Myocyte (in vitro differentiated cells): ENCODE measurements at regions not wholly inside any gene's neighbourhood (a gene's known extent, or its start where the extent isn't known, plus 50 kb on each side); places are given as distances from the start of the nearest gene placed in this dataset.
"Not testable (repeated sequence)": the region's sequence is repeated elsewhere in the genome, so short reads cannot be mapped to it uniquely, and the experiment has no call there.

Experiments used
- DNase-seq: peaks from one replicate; pipeline ENCODE4 v3.0.0-alpha.2; 2012; ENCODE audit warnings: low read depth

GRCh38 chrY:21600170-21600569 lies 65.5 kb downstream of the RBMY1A1 start:
- no peak for DNase-seq

GRCh38 chrY:21601524-21601923 lies 66.8 kb downstream of the RBMY1A1 start:
- DNase-seq, result no peak

GRCh38 chrY:21602590-21602989 lies 67.9 kb downstream of the RBMY1A1 start:
- peak; percentile 49 for DNase-seq

- no peak for DNase-seq
These were observed 101.5 kb downstream of the RBMY1A1 start for GRCh38 chrY:21636137-21636536.

GRCh38 chrY:21650496-21650895 lies 115.8 kb downstream of the RBMY1A1 start:
- no peak for DNase-seq

- peak; percentile 0 for DNase-seq
These were observed 124.4 kb downstream of the RBMY1A1 start for GRCh38 chrY:21659057-21659456.

GRCh38 chrY:21679590-21679989 lies 144.9 kb downstream of the RBMY1A1 start:
- DNase-seq, result peak; percentile 26

- DNase-seq, result peak; percentile 65
These were observed 151.7 kb downstream of the RBMY1A1 start for GRCh38 chrY:21686369-21686768.

- DNase-seq, result not testable (repeated sequence)
These were observed 167.3 kb downstream of the RBMY1A1 start for GRCh38 chrY:21701951-21702350.

GRCh38 chrY:21702927-21703326 lies 168.2 kb downstream of the RBMY1A1 start:
- DNase-seq, result peak; percentile 38

GRCh38 chrY:21705309-21705708 lies 170.6 kb downstream of the RBMY1A1 start:
- peak; percentile 7 for DNase-seq

GRCh38 chrY:21706611-21707010 lies 171.9 kb downstream of the RBMY1A1 start:
- DNase-seq, result peak; percentile 2

- DNase-seq, result not testable (repeated sequence)
These were observed 158.8 kb downstream of the RBMY1D start for GRCh38 chrY:21735489-21736060.

- DNase-seq, result not testable (repeated sequence)
These were observed 149.3 kb downstream of the RBMY1D start for GRCh38 chrY:21744998-21745397.

GRCh38 chrY:21760243-21760642 lies 134.1 kb downstream of the RBMY1D start:
- DNase-seq, result not testable (repeated sequence)

GRCh38 chrY:21767824-21768223 lies 126.5 kb downstream of the RBMY1D start:
- not testable (repeated sequence) for DNase-seq

- not testable (repeated sequence) for DNase-seq
These were observed 112.0 kb downstream of the RBMY1D start for GRCh38 chrY:21782174-21782860.

- no peak for DNase-seq
These were observed 80.7 kb downstream of the RBMY1D start for GRCh38 chrY:21813484-21814233.

GRCh38 chrY:21814491-21814890 lies 79.8 kb downstream of the RBMY1D start:
- no peak for DNase-seq

GRCh38 chrY:21821881-21822280 lies 72.4 kb downstream of the RBMY1D start:
- DNase-seq, result no peak

- no peak for DNase-seq
These were observed 66.7 kb downstream of the RBMY1D start for GRCh38 chrY:21827593-21827992.
